OCI-LY7 (cell line): ENCODE measurements at regions not wholly inside any gene's neighbourhood (a gene's known extent, or its start where the extent isn't known, plus 50 kb on each side); places are given as distances from the start of the nearest gene placed in this dataset.

Source experiments
- EZH2phosphoT487 ChIP-seq: fragments of 200-600 bp; sonication (generic); IDR thresholded peaks from 2 replicates; pipeline ENCODE4 v1.6.1; 2018; ENCODE audit warnings: low read depth, borderline replicate concordance, mild to moderate bottlenecking, mixed run types, antibody characterized with exemption, low read length, moderate library complexity, mixed read lengths
- TF ChIP-seq, protein P1 (sequence below): fragments of 200-600 bp; sonication (generic); conservative IDR thresholded peaks from 2 replicates; pipeline ENCODE4 v1.5.1; 2014; ENCODE audit warnings: mild to moderate bottlenecking, antibody characterized with exemption, low read length, moderate library complexity, mixed read lengths

GRCh38 chr1:69433073-69433472 is 134.6 kb upstream of the LRRC7 start:
- TF ChIP-seq EZH2phosphoT487 = no peak
- TF ChIP-seq, protein P1, sequence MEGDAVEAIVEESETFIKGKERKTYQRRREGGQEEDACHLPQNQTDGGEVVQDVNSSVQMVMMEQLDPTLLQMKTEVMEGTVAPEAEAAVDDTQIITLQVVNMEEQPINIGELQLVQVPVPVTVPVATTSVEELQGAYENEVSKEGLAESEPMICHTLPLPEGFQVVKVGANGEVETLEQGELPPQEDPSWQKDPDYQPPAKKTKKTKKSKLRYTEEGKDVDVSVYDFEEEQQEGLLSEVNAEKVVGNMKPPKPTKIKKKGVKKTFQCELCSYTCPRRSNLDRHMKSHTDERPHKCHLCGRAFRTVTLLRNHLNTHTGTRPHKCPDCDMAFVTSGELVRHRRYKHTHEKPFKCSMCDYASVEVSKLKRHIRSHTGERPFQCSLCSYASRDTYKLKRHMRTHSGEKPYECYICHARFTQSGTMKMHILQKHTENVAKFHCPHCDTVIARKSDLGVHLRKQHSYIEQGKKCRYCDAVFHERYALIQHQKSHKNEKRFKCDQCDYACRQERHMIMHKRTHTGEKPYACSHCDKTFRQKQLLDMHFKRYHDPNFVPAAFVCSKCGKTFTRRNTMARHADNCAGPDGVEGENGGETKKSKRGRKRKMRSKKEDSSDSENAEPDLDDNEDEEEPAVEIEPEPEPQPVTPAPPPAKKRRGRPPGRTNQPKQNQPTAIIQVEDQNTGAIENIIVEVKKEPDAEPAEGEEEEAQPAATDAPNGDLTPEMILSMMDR = no peak
